ENCODE measurements at regions not wholly inside any gene's neighbourhood (a gene's known extent, or its start where the extent isn't known, plus 50 kb on each side); places are given as distances from the start of the nearest gene placed in this dataset.
"Not testable (repeated sequence)": the region's sequence is repeated elsewhere in the genome, so short reads cannot be mapped to it uniquely, and the experiment has no call there.

GRCh38 chr5:136749016-136749415 lies 383.7 kb upstream of the TRPC7 start:
- H3K27me3 ChIP-seq (ENCODE audit: control insufficient read depth, insufficient read depth, low read length) = no peaks in the 10 kb centered on the region
- no peak for ATAC-seq
- H3K9me3 ChIP-seq (ENCODE audit: control insufficient read depth, insufficient read depth, low read length) = peaks cover 2% of the 10 kb centered on the region
- no peaks in the 10 kb centered on the region for H3K36me3 Mint-ChIP-seq
- H3K27me3 Mint-ChIP-seq (ENCODE audit: low read depth in 2 of 2) = no peaks in the 10 kb centered on the region
- intact Hi-C loops (cut with micrococcal nuclease) = no loop called here
- no peak overlapping the region for H3K4me3 Mint-ChIP-seq
- no peaks in the 10 kb centered on the region for H3K4me1 ChIP-seq (ENCODE audit: control insufficient read depth, insufficient read depth, low read length)
- no peak for TF ChIP-seq CTCF (IDR thresholded peaks at IDR 0.05)
- WGBS (ENCODE audit: insufficient coverage) = no CpG with 5 or more reads among the region's 1 CpG
- DNase-seq = no peak
- H3K36me3 ChIP-seq (ENCODE audit: control insufficient read depth, insufficient read depth, low read length) = no peaks in the 10 kb centered on the region
- H3K4me1 Mint-ChIP-seq = no peaks in the 10 kb centered on the region
- H3K27ac ChIP-seq (ENCODE audit: low read length) = no peak overlapping the region
- no peak overlapping the region for H3K4me3 ChIP-seq (ENCODE audit: low read length)
- no peak overlapping the region for H3K27ac Mint-ChIP-seq
- peaks cover 5 to 8% of the 10 kb centered on the region in 2 donors for H3K9me3 Mint-ChIP-seq

- 100% methylated on average over 1 of the region's 1 CpG for WGBS (ENCODE audit: insufficient coverage)
- no peak for TF ChIP-seq CTCF (IDR thresholded peaks at IDR 0.05)
- no peaks in the 10 kb centered on the region for H3K27me3 Mint-ChIP-seq (ENCODE audit: low read depth in 2 of 2)
- Histone ChIP-seq H3K27me3 (ENCODE audit: control insufficient read depth, insufficient read depth, low read length) (no peaks in the 10 kb centered on the region), H3K9me3 (ENCODE audit: control insufficient read depth, insufficient read depth, low read length) (peaks cover 7% of the 10 kb centered on the region), H3K4me3 (ENCODE audit: low read length) (no peak overlapping the region), H3K4me1 (ENCODE audit: control insufficient read depth, insufficient read depth, low read length) (no peaks in the 10 kb centered on the region), H3K27ac (ENCODE audit: low read length) (no peak overlapping the region), H3K36me3 (ENCODE audit: control insufficient read depth, insufficient read depth, low read length) (no peaks in the 10 kb centered on the region)
- intact Hi-C loops (cut with micrococcal nuclease) = no loop called here
- peaks cover 18 to 19% of the 10 kb centered on the region in 2 donors for H3K9me3 Mint-ChIP-seq
- H3K36me3 Mint-ChIP-seq = peaks cover 7% of the 10 kb centered on the region
- H3K4me3 Mint-ChIP-seq = no peak overlapping the region
- ATAC-seq (no peak), DNase-seq (no peak)
- no peaks in the 10 kb centered on the region for H3K4me1 Mint-ChIP-seq
- no peak overlapping the region for H3K27ac Mint-ChIP-seq
Observed at GRCh38 chr5:136743052-136743451, 377.7 kb upstream of the TRPC7 start.

GRCh38 chr5:136740228-136740627 lies 374.9 kb upstream of the TRPC7 start:
- intact Hi-C loops (cut with micrococcal nuclease) = no loop called here
- Histone ChIP-seq H3K27ac (ENCODE audit: low read length) (no peak overlapping the region), H3K4me1 (ENCODE audit: control insufficient read depth, insufficient read depth, low read length) (no peaks in the 10 kb centered on the region), H3K4me3 (ENCODE audit: low read length) (no peak overlapping the region), H3K27me3 (ENCODE audit: control insufficient read depth, insufficient read depth, low read length) (no peaks in the 10 kb centered on the region), H3K36me3 (ENCODE audit: control insufficient read depth, insufficient read depth, low read length) (no peaks in the 10 kb centered on the region), H3K9me3 (ENCODE audit: control insufficient read depth, insufficient read depth, low read length) (peaks cover 7% of the 10 kb centered on the region)
- Mint-ChIP-seq H3K4me1 (no peaks in the 10 kb centered on the region), H3K27me3 (ENCODE audit: low read depth in 2 of 2) (no peaks in the 10 kb centered on the region), H3K27ac (no peak overlapping the region), H3K4me3 (no peak overlapping the region), H3K9me3 (peaks cover 20 to 27% of the 10 kb centered on the region in 2 donors), H3K36me3 (peaks cover 13% of the 10 kb centered on the region)
- DNase-seq (no peak), ATAC-seq (no peak)
- TF ChIP-seq CTCF (IDR thresholded peaks at IDR 0.05) = no peak

- WGBS (ENCODE audit: insufficient coverage) = 85% methylated on average over 4 of the region's 4 CpGs
Observed at GRCh38 chr5:136739271-136739670, 373.9 kb upstream of the TRPC7 start.

More at GRCh38 chr5:136739271-136739670, 373.9 kb upstream of the TRPC7 start:
- H3K4me3 ChIP-seq (ENCODE audit: low read length); H3K27me3 ChIP-seq (ENCODE audit: control insufficient read depth, insufficient read depth, low read length); H3K4me1 Mint-ChIP-seq; H3K27me3 Mint-ChIP-seq (ENCODE audit: low read depth in 2 of 2); H3K36me3 ChIP-seq (ENCODE audit: control insufficient read depth, insufficient read depth, low read length); H3K27ac Mint-ChIP-seq; H3K4me1 ChIP-seq (ENCODE audit: control insufficient read depth, insufficient read depth, low read length); intact Hi-C loops (cut with micrococcal nuclease); ATAC-seq; H3K27ac ChIP-seq (ENCODE audit: low read length); H3K4me3 Mint-ChIP-seq; DNase-seq; H3K9me3 ChIP-seq (ENCODE audit: control insufficient read depth, insufficient read depth, low read length): not testable (repeated sequence)
- H3K9me3 Mint-ChIP-seq = peaks cover 17 to 24% of the 10 kb centered on the region in 2 donors
- peaks cover 13% of the 10 kb centered on the region for H3K36me3 Mint-ChIP-seq

Data from natural killer cell (primary cell).